AG04449 (cell line): ENCODE measurements at regions not wholly inside any gene's neighbourhood (a gene's known extent, or its start where the extent isn't known, plus 50 kb on each side); places are given as distances from the start of the nearest gene placed in this dataset.

Source experiments
- CTCF ChIA-PET: fragments of 350-600 bp; formaldehyde crosslinking; extraction: SDS; loops from one replicate; lab custom pipeline; 2021; ENCODE audit warnings: antibody characterized with exemption; lab: Yijun Ruan, JAX
- POLR2A ChIA-PET: fragments of 400-600, 350-600 bp; formaldehyde crosslinking; extraction: SDS; loops from one replicate; lab custom pipeline; 2020; ENCODE audit warnings: antibody characterized with exemption, inconsistent platforms; lab: Yijun Ruan, JAX
- DNase-seq: peaks from one replicate; pipeline ENCODE4 v3.0.0-alpha.2; 2010; ENCODE audit warnings: low read depth, low spot score
- H3K4me3 ChIP-seq: 2 replicates; pipeline ENCODE4 v1.5.1; 2011; ENCODE audit warnings: low read depth, mild to moderate bottlenecking, control low read depth, low read length
- TF ChIP-seq, protein P1 (sequence below): IDR thresholded peaks from one replicate; pipeline ENCODE4 v1.5.1; 2011; ENCODE audit warnings: mild to moderate bottlenecking, moderate library complexity, low read length, control low read depth, inconsistent platforms; ENCODE audit not compliant: insufficient read depth; ENCODE audit errors: missing control alignments

DNA sequence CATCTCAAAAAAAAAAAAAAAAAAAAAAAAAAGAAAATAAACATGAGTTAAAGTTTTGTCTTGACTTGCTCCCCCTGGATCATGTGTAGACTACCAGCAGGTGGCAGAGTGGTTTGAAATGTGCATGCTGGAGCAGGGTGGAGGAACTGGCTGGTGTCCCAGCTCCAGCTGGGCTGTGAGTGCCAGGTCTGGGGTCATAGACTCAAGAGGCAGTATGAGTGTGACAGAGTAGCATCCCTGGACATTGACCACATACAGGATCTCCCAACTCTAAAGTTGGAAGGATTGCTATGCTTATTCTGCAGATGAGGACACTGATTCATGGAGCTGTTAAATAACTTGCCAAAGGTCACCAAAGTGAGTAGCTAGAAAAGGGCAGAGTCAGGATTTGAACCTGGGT, 198.0 kb upstream of the MPHOSPH6 start:
- TF ChIP-seq, protein P1, sequence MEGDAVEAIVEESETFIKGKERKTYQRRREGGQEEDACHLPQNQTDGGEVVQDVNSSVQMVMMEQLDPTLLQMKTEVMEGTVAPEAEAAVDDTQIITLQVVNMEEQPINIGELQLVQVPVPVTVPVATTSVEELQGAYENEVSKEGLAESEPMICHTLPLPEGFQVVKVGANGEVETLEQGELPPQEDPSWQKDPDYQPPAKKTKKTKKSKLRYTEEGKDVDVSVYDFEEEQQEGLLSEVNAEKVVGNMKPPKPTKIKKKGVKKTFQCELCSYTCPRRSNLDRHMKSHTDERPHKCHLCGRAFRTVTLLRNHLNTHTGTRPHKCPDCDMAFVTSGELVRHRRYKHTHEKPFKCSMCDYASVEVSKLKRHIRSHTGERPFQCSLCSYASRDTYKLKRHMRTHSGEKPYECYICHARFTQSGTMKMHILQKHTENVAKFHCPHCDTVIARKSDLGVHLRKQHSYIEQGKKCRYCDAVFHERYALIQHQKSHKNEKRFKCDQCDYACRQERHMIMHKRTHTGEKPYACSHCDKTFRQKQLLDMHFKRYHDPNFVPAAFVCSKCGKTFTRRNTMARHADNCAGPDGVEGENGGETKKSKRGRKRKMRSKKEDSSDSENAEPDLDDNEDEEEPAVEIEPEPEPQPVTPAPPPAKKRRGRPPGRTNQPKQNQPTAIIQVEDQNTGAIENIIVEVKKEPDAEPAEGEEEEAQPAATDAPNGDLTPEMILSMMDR = peak; percentile 29
- ChIA-PET POLR2A (interaction anchor here (0.6 kb wide), 1 partner anchor 16 kb away, joined by 3 read pairs; no protein-coding TSS in a partner anchor), CTCF (interaction anchor here (1.2 to 1.7 kb wide), 2 partner anchors 14 to 267 kb away, joined by 3 read pairs; no protein-coding TSS in a partner anchor)
- DNase-seq = no peak
- H3K4me3 ChIP-seq = no peak overlapping the region

DNA sequence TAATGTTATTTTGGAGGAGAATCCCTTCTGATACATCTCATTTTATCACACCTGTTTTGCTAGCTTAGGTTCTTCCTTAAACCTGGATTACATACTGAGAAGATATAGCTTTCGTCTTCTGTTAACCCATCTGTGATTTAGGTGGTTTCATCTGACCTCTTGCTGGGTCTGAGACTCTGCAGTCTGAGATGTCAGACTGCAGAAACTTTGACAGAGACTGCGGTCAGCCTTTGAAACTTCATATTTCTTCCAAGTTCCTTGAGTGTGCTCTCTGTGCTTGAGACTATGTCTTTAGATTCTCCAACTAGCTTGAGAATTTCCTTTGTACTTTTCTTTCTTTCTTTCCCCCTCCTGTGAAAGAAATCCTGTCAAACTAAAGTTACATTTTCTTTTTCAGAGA, 196.4 kb upstream of the MPHOSPH6 start:
- no peak for DNase-seq
- H3K4me3 ChIP-seq = no peak overlapping the region
- TF ChIP-seq, protein P1 = no peak
- CTCF ChIA-PET = interaction anchor here (1.1 kb wide), 1 partner anchor 103 kb away, joined by 4 read pairs; no protein-coding TSS in a partner anchor
- POLR2A ChIA-PET = no interaction called here

DNA sequence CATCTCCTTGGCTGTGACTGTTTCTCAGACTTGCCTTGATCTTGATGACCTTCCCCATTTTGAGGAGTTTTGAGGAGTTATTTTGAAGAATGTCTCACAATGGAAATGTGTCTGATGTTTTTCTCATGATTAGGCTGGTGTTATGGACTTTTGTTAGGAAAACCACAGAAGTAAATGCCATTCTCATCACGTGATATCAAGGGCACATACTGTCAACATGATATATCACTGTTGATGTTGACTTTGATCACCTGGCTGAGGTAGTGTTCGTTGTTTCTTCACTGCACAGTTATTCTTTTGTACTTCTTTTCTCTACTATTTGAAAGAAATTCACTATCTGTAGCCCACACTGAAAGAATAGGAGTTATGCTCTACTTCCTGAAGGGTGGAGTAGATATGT, 194.7 kb upstream of the MPHOSPH6 start:
- CTCF ChIA-PET = no interaction called here
- no peak for DNase-seq
- TF ChIP-seq, protein P1 = no peak

DNA sequence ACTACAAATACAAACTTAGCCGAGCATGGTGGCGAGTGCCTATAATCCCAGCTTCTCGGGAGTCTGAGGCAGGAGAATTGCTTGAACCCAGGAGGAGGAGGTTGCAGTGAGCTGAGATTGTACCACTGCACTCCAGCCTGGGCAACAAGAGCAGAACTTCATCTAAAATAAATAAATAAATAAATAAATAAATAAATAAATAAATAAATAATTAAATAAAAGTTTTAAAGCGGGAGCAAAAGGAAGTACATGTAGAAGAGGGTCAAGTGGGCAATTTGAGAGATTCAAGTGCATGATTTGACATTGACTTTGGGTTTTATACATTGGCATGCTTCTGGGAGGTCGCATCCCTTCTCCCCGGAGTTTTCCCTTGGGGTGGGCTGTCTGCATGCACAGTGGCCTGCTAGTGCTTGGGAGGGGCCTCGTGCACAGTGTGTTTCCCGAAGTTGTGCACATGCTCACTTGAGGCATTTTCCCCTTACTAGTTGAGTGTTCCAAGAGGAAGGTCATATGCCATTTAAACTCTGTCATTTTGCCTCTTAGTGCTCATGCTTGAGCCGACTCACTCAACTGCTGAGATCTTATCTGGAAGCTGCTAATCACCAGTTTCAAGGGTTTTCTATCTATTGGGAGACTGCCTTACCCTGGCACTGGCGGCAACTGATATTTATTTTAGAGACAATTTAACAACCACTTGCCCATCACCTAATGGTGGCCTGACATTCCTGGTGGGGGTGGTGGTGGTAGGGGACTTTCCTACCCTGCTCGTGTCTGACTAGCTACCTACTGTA, 193.2 kb upstream of the MPHOSPH6 start:
- H3K4me3 ChIP-seq = no peak overlapping the region
- POLR2A ChIA-PET = no interaction called here
- TF ChIP-seq, protein P1 = no peak
- CTCF ChIA-PET = no interaction called here
- no peak for DNase-seq

More for the DNA sequence above, 194.7 kb upstream of the MPHOSPH6 start:
- no peak overlapping the region for H3K4me3 ChIP-seq
- POLR2A ChIA-PET = no interaction called here

DNA sequence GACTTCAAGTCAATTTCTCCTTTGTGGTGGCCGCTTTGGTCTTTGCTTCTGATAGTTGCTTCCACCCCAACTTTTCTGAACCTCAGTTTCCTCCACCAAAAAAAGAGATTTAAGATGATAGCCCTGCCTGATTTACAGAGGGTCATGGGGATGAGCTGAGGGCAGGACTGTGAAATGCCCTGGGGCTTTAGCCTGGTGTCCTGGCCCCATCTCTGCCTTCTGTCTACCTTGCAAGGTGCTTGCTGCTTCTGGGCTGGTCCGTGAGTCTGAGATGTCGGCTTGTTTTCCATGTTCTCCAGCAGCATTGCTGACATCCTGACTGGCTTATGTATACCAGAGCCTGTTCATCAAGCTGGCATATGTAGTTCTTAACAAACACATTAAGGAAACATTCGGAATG, 191.9 kb upstream of the MPHOSPH6 start:
- CTCF ChIA-PET = interaction anchor here (1.1 kb wide), 1 partner anchor 8 kb away, joined by 3 read pairs; no protein-coding TSS in a partner anchor
- DNase-seq = no peak
- POLR2A ChIA-PET = no interaction called here
- no peak overlapping the region for H3K4me3 ChIP-seq
- TF ChIP-seq, protein P1 = no peak

DNA sequence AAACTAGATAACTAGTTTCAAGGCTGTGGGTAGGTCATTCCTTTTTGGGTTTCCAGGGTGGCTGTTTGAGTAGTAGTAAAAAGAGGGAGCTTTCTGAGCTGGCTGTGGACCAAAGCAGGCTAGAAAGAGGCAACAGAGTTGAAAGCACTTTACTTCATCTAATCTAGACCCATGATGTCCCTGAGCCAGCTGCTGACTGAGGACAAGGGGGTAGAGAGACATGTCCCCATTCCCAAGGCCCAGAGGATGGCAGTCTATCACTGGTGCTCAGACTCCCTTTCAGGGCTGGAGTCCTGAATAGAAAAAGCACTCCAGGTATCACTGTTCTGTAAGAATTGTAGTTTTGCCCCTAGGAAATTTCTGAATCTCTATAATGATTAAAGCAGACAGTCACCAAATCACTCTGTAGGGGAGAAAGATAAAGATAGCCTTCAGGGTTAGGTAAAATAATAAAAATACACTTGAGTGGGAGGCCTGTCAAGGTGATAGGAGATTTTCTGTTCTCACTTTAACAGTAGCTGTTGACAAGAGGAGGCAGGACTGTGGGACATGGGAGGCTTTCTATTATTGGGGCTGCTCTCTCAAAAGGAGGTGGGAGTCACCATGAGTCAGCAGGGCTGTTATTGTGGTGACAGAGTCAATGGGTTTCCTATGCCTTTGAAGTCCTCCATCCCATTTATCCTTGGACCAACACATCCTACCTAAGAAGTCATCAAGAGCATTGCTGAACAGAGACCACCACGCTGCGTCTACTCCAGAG, 190.2 kb upstream of the MPHOSPH6 start:
- TF ChIP-seq, protein P1 = no peak
- POLR2A ChIA-PET = interaction anchor here (0.6 kb wide), 1 partner anchor 1101 kb away, joined by 3 read pairs; no protein-coding TSS in a partner anchor
- H3K4me3 ChIP-seq = no peak overlapping the region
- DNase-seq = no peak
- CTCF ChIA-PET = no interaction called here
